Right atrium auricular region (tissue), 2 donors: ENCODE measurements at regions not wholly inside any gene's neighbourhood (a gene's known extent, or its start where the extent isn't known, plus 50 kb on each side); places are given as distances from the start of the nearest gene placed in this dataset.

ENCODE experiments used
- DNase-seq: peaks from one replicate; pipeline ENCODE4 v3.0.0-alpha.2; 2019; ENCODE audit warnings: low spot score
- H3K27ac ChIP-seq, 2 donors: fragments of 200-600 bp; sonication (generic); 1 replicate in 1 of 2; 2 replicates in 1 of 2; pipeline ENCODE4 v1.5.1; 2016 to 2019
- H3K27me3 ChIP-seq, 2 donors: fragments of 200-600 bp; sonication (generic); one replicate each; pipeline versions ENCODE4 v1.5.1 to v1.6.0; 2017 to 2019
- H3K36me3 ChIP-seq: fragments of 200-600 bp; sonication (generic); one replicate; pipeline ENCODE4 v1.5.1; 2016
- H3K4me1 ChIP-seq, 2 donors: fragments of 200-600 bp; sonication (generic); one replicate each; pipeline versions ENCODE4 v1.5.1 to v1.6.0; 2017 to 2019
- H3K4me3 ChIP-seq, 2 donors: fragments of 200-600 bp; sonication (generic); 1 replicate in 1 of 2; 2 replicates in 1 of 2; pipeline ENCODE4 v1.5.1; 2017 to 2019; ENCODE audit warnings: mild to moderate bottlenecking in 1 of 2, moderate library complexity in 1 of 2
- H3K9me3 ChIP-seq, 2 donors: fragments of 200-600 bp; sonication (generic); one replicate each; pipeline ENCODE4 v1.5.1; 2019
- TF ChIP-seq, protein P1 (sequence below), 2 donors: fragments of 200-600 bp; sonication (generic); IDR thresholded peaks; one replicate each; pipeline ENCODE4 v1.5.1; 2019; ENCODE audit warnings: antibody characterized with exemption in 2 of 2

DNA sequence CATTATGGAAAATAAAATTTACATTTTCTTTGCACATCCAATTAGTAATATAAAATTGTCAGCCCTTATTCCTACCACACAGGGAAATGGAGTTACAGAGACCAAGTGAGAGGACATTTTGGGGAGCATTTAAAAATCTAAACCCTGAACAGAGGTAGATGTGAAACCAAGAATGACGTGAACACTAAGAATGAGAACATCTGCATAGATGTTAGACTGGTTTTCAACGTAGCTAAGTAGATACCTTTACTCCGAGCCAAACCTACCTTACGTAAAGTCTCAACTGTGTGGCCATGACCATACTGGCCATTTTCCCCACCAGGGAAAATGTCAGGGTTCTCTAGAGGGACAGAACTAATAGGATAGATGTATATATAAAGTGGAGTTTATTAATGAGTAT, 51.4 kb upstream of the THBS1 start:
- TF ChIP-seq, protein P1, sequence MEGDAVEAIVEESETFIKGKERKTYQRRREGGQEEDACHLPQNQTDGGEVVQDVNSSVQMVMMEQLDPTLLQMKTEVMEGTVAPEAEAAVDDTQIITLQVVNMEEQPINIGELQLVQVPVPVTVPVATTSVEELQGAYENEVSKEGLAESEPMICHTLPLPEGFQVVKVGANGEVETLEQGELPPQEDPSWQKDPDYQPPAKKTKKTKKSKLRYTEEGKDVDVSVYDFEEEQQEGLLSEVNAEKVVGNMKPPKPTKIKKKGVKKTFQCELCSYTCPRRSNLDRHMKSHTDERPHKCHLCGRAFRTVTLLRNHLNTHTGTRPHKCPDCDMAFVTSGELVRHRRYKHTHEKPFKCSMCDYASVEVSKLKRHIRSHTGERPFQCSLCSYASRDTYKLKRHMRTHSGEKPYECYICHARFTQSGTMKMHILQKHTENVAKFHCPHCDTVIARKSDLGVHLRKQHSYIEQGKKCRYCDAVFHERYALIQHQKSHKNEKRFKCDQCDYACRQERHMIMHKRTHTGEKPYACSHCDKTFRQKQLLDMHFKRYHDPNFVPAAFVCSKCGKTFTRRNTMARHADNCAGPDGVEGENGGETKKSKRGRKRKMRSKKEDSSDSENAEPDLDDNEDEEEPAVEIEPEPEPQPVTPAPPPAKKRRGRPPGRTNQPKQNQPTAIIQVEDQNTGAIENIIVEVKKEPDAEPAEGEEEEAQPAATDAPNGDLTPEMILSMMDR (IDR thresholded peaks at IDR 0.05): no peak
- H3K27ac ChIP-seq: no peak overlapping the region
- no peaks in the 10 kb centered on the region for H3K27me3 ChIP-seq
- no peak overlapping the region for H3K4me3 ChIP-seq
- no peak for DNase-seq
- H3K4me1 ChIP-seq: peaks cover 0 to 4% of the 10 kb centered on the region in 2 donors
- no peaks in the 10 kb centered on the region for H3K9me3 ChIP-seq
- H3K36me3 ChIP-seq: no peaks in the 10 kb centered on the region

DNA sequence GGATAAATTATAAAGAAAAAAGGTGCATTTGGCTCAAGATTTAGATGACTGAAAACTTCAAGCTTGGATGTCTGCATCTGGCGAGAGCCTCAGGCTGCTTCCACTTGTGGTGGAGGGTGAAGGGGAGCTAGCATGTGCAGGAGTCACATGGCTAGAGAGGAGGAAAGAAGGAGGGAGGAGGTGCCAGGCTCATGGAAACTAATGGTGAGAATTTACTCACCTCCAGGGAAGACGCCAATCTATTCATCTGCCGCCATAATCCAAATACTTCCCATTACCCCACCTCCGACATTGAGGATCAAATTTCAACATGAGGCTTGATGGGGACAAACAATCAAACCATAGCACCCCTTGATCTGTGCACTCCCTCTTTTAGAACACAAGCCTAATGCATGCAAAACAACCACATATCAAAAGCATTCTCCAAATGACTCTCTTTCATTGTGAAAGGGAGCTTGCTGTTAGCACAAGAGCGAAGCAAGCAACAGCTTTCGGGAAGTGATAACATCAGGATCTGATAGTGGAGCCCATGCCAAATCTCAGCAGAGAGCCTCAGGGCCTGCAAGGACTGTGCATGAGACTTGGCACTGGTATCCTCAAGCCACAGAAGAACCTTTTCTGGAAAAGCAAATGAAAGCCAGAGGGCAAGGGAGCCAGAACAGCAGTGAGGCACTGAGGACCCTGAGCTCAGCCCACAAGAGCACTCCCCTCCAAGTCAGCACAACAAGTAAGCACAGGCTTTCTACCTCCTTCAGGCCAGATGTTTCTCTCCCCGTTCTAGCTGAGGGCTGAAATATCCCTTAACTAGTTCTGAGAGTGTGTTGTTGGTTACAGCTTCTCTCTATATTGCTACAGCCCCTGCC, 50.2 kb upstream of the THBS1 start:
- H3K27me3 ChIP-seq: no peaks in the 10 kb centered on the region
- TF ChIP-seq, protein P1 (IDR thresholded peaks at IDR 0.05): no peak
- no peaks in the 10 kb centered on the region for H3K9me3 ChIP-seq
- no peak overlapping the region for H3K27ac ChIP-seq
- H3K4me1 ChIP-seq: peaks cover 0 to 4% of the 10 kb centered on the region in 2 donors
- no peaks in the 10 kb centered on the region for H3K36me3 ChIP-seq
- no peak for DNase-seq
- no peak overlapping the region for H3K4me3 ChIP-seq
